CD14-positive monocyte (primary cell): ENCODE measurements at regions not wholly inside any gene's neighbourhood (a gene's known extent, or its start where the extent isn't known, plus 50 kb on each side); places are given as distances from the start of the nearest gene placed in this dataset.

Experiments
- DNase-seq, 3 donors: peaks; one replicate each; pipeline ENCODE4 v3.0.0-alpha.2; 2011 to 2022
- H2AFZ ChIP-seq: 2 replicates; pipeline ENCODE4 v1.6.0; 2012; ENCODE audit warnings: mild to moderate bottlenecking, low read depth, low read length, inconsistent platforms; ENCODE audit not compliant: insufficient read depth, poor library complexity, severe bottlenecking
- H3K27ac ChIP-seq, 2 donors: 1 replicate in 1 of 2; 2 replicates in 1 of 2; pipeline ENCODE4 v1.5.1; 2012 to 2013; ENCODE audit warnings: low read length in 2 of 2, control low read depth in 1 of 2, inconsistent platforms in 1 of 2, low read depth in 1 of 2, mild to moderate bottlenecking in 1 of 2
- H3K27me3 ChIP-seq, 2 donors: one replicate each; pipeline versions ENCODE4 v1.6.0 to v1.6.1; 2011 to 2013; ENCODE audit warnings: low read length in 2 of 2; ENCODE audit not compliant: control insufficient read depth in 2 of 2, insufficient read depth in 2 of 2
- H3K36me3 ChIP-seq, 2 donors: replicated peaks in 1 of 2; 1 replicate in 1 of 2; 2 replicates in 1 of 2; pipeline versions ENCODE4 v1.5.1 to v1.6.1; 2012 to 2013; ENCODE audit warnings: low read length in 2 of 2, control low read depth in 1 of 2, inconsistent platforms in 1 of 2, mild to moderate bottlenecking in 1 of 2; ENCODE audit not compliant: insufficient read depth in 2 of 2, control insufficient read depth in 1 of 2
- H3K4me1 ChIP-seq, 2 donors: 1 replicate in 1 of 2; 2 replicates in 1 of 2; pipeline versions ENCODE4 v1.5.1 to v1.6.1; 2012 to 2013; ENCODE audit warnings: low read length in 2 of 2, control low read depth in 1 of 2, inconsistent platforms in 1 of 2, mild to moderate bottlenecking in 1 of 2, moderate library complexity in 1 of 2; ENCODE audit not compliant: insufficient read depth in 2 of 2, control insufficient read depth in 1 of 2
- H3K4me2 ChIP-seq: replicated peaks from 2 replicates; pipeline ENCODE3; 2012; ENCODE audit warnings: low read length, moderate library complexity, mild to moderate bottlenecking; ENCODE audit not compliant: poor library complexity, severe bottlenecking; ENCODE audit errors: extremely low read depth
- H3K4me3 ChIP-seq, 3 experiments: fragments of 200-600 bp in 1 of 3; sonication (generic) in 1 of 3; replicated peaks in 1 of 3; 1 replicate in 2 of 3; 2 replicates in 1 of 3; pipeline ENCODE4 v1.5.1; 2011 to 2013; ENCODE audit warnings: low read length in 3 of 3, mild to moderate bottlenecking in 3 of 3, control low read depth in 2 of 3, low read depth in 2 of 3, inconsistent platforms in 1 of 3, moderate library complexity in 1 of 3
- H3K79me2 ChIP-seq: 2 replicates; pipeline ENCODE4 v1.6.0; 2012; ENCODE audit warnings: mild to moderate bottlenecking, control low read depth, inconsistent platforms, low read length, moderate library complexity; ENCODE audit not compliant: insufficient read depth
- H3K9ac ChIP-seq: 2 replicates; pipeline ENCODE4 v1.6.0; 2017; ENCODE audit warnings: low read length, mild to moderate bottlenecking; ENCODE audit not compliant: insufficient read depth, poor library complexity, severe bottlenecking
- H3K9me3 ChIP-seq, 2 donors: replicated peaks in 1 of 2; 1 replicate in 1 of 2; 2 replicates in 1 of 2; pipeline versions ENCODE4 v1.5.1 to v1.6.1; 2012 to 2013; ENCODE audit warnings: low read length in 2 of 2, control low read depth in 1 of 2; ENCODE audit not compliant: control insufficient read depth in 1 of 2, insufficient read depth in 1 of 2
- H4K20me1 ChIP-seq: 2 replicates; pipeline ENCODE4 v1.6.0; 2012; ENCODE audit warnings: mild to moderate bottlenecking, low read length, control low read depth, moderate library complexity; ENCODE audit not compliant: insufficient read depth
- H3K27ac Mint-ChIP-seq, 7 donors: one replicate each; pipeline ENCODE4 v1.8.0; 2020; ENCODE audit warnings: mild to moderate bottlenecking in 7 of 7, mixed read lengths in 7 of 7, moderate library complexity in 6 of 7, inconsistent platforms in 2 of 7
- H3K27me3 Mint-ChIP-seq, 3 donors: one replicate each; pipeline ENCODE4 v1.8.0; 2021 to 2022; ENCODE audit warnings: low read depth in 3 of 3, mild to moderate bottlenecking in 3 of 3, mixed read lengths in 3 of 3, moderate library complexity in 3 of 3, inconsistent platforms in 1 of 3
- H3K36me3 Mint-ChIP-seq, 2 donors: one replicate each; pipeline ENCODE4 v1.8.0; 2020; ENCODE audit warnings: mixed read lengths in 2 of 2, inconsistent platforms in 1 of 2, mild to moderate bottlenecking in 1 of 2
- H3K4me1 Mint-ChIP-seq: one replicate; pipeline ENCODE4 v1.8.0; 2020; ENCODE audit warnings: mild to moderate bottlenecking, mixed read lengths
- H3K4me3 Mint-ChIP-seq, 2 donors: one replicate each; pipeline ENCODE4 v1.8.0; 2020; ENCODE audit warnings: mild to moderate bottlenecking in 2 of 2, mixed read lengths in 2 of 2, moderate library complexity in 1 of 2
- H3K9me3 Mint-ChIP-seq, 7 donors: one replicate each; pipeline ENCODE4 v1.8.0; 2020 to 2022; ENCODE audit warnings: mixed read lengths in 7 of 7, mild to moderate bottlenecking in 6 of 7, moderate library complexity in 6 of 7, inconsistent platforms in 2 of 7
- CTCF ChIP-seq: fragments of 200-600 bp; IDR thresholded peaks from one replicate; pipeline ENCODE4 v1.8.0; 2022; ENCODE audit warnings: antibody characterized with exemption, mild to moderate bottlenecking
- WGBS: methylation state at CpG from one replicate; pipeline ENCODE4 v1.1.5; 2013; ENCODE audit warnings: missing lambda C conversion rate; ENCODE audit not compliant: insufficient coverage; 5-methylcytosine and 5-hydroxymethylcytosine counted together
- intact Hi-C, 2 donors: fragments of 100-400 bp; cut with micrococcal nuclease; formaldehyde crosslinking; loops; one replicate each; pipeline versions ENCODE4 v1.15.0 to v1.15.1; 2023

- no peak overlapping the region for H3K9ac ChIP-seq
- H3K27me3 Mint-ChIP-seq, result peaks cover 0 to 6% (median 2%) of the 10 kb centered on the region in 3 donors
- WGBS, result 76% methylated on average over 2 of the region's 2 CpGs
- no peaks in the 10 kb centered on the region for H3K4me1 Mint-ChIP-seq
- no peak for TF ChIP-seq CTCF
- H3K36me3 Mint-ChIP-seq, result no peaks in the 10 kb centered on the region
- DNase-seq, result no peak
- no peak overlapping the region for H3K27ac ChIP-seq
- no peak overlapping the region for H3K4me3 Mint-ChIP-seq
- H3K4me2 ChIP-seq, result no peak overlapping the region
- H3K27ac Mint-ChIP-seq, result no peak overlapping the region
- no peaks in the 10 kb centered on the region for H3K79me2 ChIP-seq
- H3K36me3 ChIP-seq, result no peaks in the 10 kb centered on the region
- H3K4me3 ChIP-seq, result no peak overlapping the region
- no peaks in the 10 kb centered on the region for H4K20me1 ChIP-seq
- H3K4me1 ChIP-seq, result no peaks in the 10 kb centered on the region
- H3K9me3 Mint-ChIP-seq, result no peaks in the 10 kb centered on the region
- H3K27me3 ChIP-seq, result peaks cover 0 to 1% of the 10 kb centered on the region in 2 donors
- no peak overlapping the region for H2AFZ ChIP-seq
- intact Hi-C loops, result loop anchor here in 1 of 2 donors (10.0 kb wide), 1 partner anchor 57 kb away; no protein-coding TSS in a partner anchor
- no peaks in the 10 kb centered on the region for H3K9me3 ChIP-seq
Observed at GRCh38 chr16:66287416-66287815, 79.1 kb upstream of the CDH5 start.

GRCh38 chr16:66286527-66286926, 80.0 kb upstream of the CDH5 start:
- H3K27ac Mint-ChIP-seq, result no peak overlapping the region
- Histone ChIP-seq H3K4me1 (no peaks in the 10 kb centered on the region), H3K27me3 (peaks cover 3% of the 10 kb centered on the region in 2 donors), H3K9ac (no peak overlapping the region), H2AFZ (no peak overlapping the region), H3K79me2 (no peaks in the 10 kb centered on the region), H3K36me3 (no peaks in the 10 kb centered on the region), H3K4me2 (no peak overlapping the region), H3K27ac (no peak overlapping the region), H4K20me1 (no peaks in the 10 kb centered on the region), H3K9me3 (no peaks in the 10 kb centered on the region), H3K4me3 (no peak overlapping the region)
- H3K36me3 Mint-ChIP-seq, result no peaks in the 10 kb centered on the region
- intact Hi-C loops, result loop anchor here in 1 of 2 donors (10.0 kb wide), 1 partner anchor 58 kb away; no protein-coding TSS in a partner anchor
- H3K4me3 Mint-ChIP-seq, result no peak overlapping the region
- H3K9me3 Mint-ChIP-seq, result no peaks in the 10 kb centered on the region
- H3K4me1 Mint-ChIP-seq, result no peaks in the 10 kb centered on the region
- peaks cover 0 to 5% (median 0%) of the 10 kb centered on the region in 3 donors for H3K27me3 Mint-ChIP-seq
- DNase-seq, result no peak
- over 99% methylated on average over 8 of the region's 9 CpGs for WGBS
- TF ChIP-seq CTCF, result no peak
